ENCODE measurements at regions not wholly inside any gene's neighbourhood (a gene's known extent, or its start where the extent isn't known, plus 50 kb on each side); places are given as distances from the start of the nearest gene placed in this dataset.

DNA sequence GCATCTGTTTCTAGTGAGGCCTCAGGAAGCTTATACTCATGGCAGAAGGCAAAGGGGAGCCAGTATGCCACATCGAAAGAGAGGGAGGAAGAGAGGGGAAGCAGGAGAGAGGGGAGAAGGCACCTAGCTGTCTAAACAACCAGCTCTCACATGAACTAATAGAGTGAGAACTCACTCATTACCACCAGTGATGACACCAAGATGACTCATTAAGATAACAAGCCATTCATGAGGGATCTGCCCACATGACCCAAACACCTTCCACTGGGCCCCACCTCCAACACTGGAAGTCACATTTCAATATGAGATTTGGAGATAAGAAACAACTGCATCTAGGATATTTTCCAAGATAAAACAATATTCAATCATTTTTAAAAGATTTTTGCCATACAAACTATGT, 753.9 kb upstream of the ZEB2 start:
- Histone ChIP-seq H3K36me3 (ENCODE audit: insufficient read depth, low read length) (no peaks in the 10 kb centered on the region), H4K20me1 (ENCODE audit: insufficient read depth, low read length) (no peaks in the 10 kb centered on the region), H3K27me3 (ENCODE audit: insufficient read depth, low read length) (no peaks in the 10 kb centered on the region), H3K4me1 (ENCODE audit: insufficient read depth, low read length) (peaks cover 3% of the 10 kb centered on the region), H3K9me3 (ENCODE audit: insufficient read depth, low read depth, low read length) (peaks cover 3% of the 10 kb centered on the region), H3K79me2 (ENCODE audit: insufficient read depth, low read length) (no peaks in the 10 kb centered on the region), H3K4me2 (ENCODE audit: low read length) (no peak overlapping the region), H2AFZ (ENCODE audit: low read depth, low read length) (no peak overlapping the region), H3K27ac (ENCODE audit: low read depth, low read length) (no peak overlapping the region), H3K9ac (ENCODE audit: low read length) (no peak overlapping the region), H3K4me3 (ENCODE audit: insufficient read depth, low read depth, low read length) (no peak overlapping the region)
- peaks cover 8% of the 10 kb centered on the region for H3K4me1 Mint-ChIP-seq (ENCODE audit: low read depth, unreplicated experiment)
- no peak overlapping the region for H3K4me3 Mint-ChIP-seq (ENCODE audit: unreplicated experiment)
- TF ChIP-seq, protein P1, sequence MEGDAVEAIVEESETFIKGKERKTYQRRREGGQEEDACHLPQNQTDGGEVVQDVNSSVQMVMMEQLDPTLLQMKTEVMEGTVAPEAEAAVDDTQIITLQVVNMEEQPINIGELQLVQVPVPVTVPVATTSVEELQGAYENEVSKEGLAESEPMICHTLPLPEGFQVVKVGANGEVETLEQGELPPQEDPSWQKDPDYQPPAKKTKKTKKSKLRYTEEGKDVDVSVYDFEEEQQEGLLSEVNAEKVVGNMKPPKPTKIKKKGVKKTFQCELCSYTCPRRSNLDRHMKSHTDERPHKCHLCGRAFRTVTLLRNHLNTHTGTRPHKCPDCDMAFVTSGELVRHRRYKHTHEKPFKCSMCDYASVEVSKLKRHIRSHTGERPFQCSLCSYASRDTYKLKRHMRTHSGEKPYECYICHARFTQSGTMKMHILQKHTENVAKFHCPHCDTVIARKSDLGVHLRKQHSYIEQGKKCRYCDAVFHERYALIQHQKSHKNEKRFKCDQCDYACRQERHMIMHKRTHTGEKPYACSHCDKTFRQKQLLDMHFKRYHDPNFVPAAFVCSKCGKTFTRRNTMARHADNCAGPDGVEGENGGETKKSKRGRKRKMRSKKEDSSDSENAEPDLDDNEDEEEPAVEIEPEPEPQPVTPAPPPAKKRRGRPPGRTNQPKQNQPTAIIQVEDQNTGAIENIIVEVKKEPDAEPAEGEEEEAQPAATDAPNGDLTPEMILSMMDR (IDR thresholded peaks at IDR 0.05; ENCODE audit: insufficient read depth, low read depth, low read length): no peak
- no peak for TF ChIP-seq EZH2 (IDR thresholded peaks at IDR 0.05; ENCODE audit: insufficient read depth, low read length)
- H3K27ac Mint-ChIP-seq (ENCODE audit: unreplicated experiment): no peak overlapping the region
- peaks cover 3% of the 10 kb centered on the region for H3K36me3 Mint-ChIP-seq (ENCODE audit: low read depth, unreplicated experiment)
- H3K9me3 Mint-ChIP-seq (ENCODE audit: unreplicated experiment): peaks cover 6% of the 10 kb centered on the region
- no peaks in the 10 kb centered on the region for H3K27me3 Mint-ChIP-seq (ENCODE audit: low read depth, unreplicated experiment)
- FAIRE-seq: no peak
- DNase-seq (ENCODE audit: low read depth): no peak

DNA sequence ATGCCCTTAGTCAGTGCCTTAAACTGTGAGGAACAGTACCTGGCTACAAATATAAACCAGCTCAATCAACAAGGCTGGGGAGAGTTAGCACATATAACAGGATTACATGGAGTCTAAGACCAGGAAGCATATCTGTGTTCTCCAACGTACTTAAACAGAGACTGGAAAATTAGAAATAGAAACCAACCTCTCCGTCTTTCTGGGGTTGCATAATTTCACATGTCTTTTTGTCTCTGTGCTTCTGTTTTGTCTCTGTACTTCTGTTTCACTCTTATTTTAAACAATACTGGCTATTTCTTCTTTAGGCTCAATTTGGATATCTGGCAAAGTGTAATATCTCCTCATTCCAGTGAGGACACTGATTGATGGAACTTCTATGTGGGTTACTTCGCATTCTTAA, 749.0 kb upstream of the ZEB2 start:
- DNase-seq (ENCODE audit: low read depth) (no peak), FAIRE-seq (no peak)
- no peak overlapping the region for H3K4me3 Mint-ChIP-seq (ENCODE audit: unreplicated experiment)
- no peak overlapping the region for H3K4me2 ChIP-seq (ENCODE audit: low read length)
- no peaks in the 10 kb centered on the region for H3K79me2 ChIP-seq (ENCODE audit: insufficient read depth, low read length)
- H3K4me1 ChIP-seq (ENCODE audit: insufficient read depth, low read length): no peaks in the 10 kb centered on the region
- H3K27me3 Mint-ChIP-seq (ENCODE audit: low read depth, unreplicated experiment): peaks cover 3% of the 10 kb centered on the region
- H2AFZ ChIP-seq (ENCODE audit: low read depth, low read length): no peak overlapping the region
- H3K27me3 ChIP-seq (ENCODE audit: insufficient read depth, low read length): no peaks in the 10 kb centered on the region
- no peak overlapping the region for H3K4me3 ChIP-seq (ENCODE audit: insufficient read depth, low read depth, low read length)
- no peak for TF ChIP-seq EZH2 (IDR thresholded peaks at IDR 0.05; ENCODE audit: insufficient read depth, low read length)
- TF ChIP-seq, protein P1 (IDR thresholded peaks at IDR 0.05; ENCODE audit: insufficient read depth, low read depth, low read length): no peak
- H4K20me1 ChIP-seq (ENCODE audit: insufficient read depth, low read length): no peaks in the 10 kb centered on the region
- H3K9me3 ChIP-seq (ENCODE audit: insufficient read depth, low read depth, low read length): peaks cover 2% of the 10 kb centered on the region
- no peak overlapping the region for H3K27ac ChIP-seq (ENCODE audit: low read depth, low read length)
- no peaks in the 10 kb centered on the region for H3K36me3 ChIP-seq (ENCODE audit: insufficient read depth, low read length)
- H3K36me3 Mint-ChIP-seq (ENCODE audit: low read depth, unreplicated experiment): peaks cover 2% of the 10 kb centered on the region
- H3K4me1 Mint-ChIP-seq (ENCODE audit: low read depth, unreplicated experiment): no peaks in the 10 kb centered on the region
- no peak overlapping the region for H3K9ac ChIP-seq (ENCODE audit: low read length)
- peaks cover 6% of the 10 kb centered on the region for H3K9me3 Mint-ChIP-seq (ENCODE audit: unreplicated experiment)
- no peak overlapping the region for H3K27ac Mint-ChIP-seq (ENCODE audit: unreplicated experiment)

DNA sequence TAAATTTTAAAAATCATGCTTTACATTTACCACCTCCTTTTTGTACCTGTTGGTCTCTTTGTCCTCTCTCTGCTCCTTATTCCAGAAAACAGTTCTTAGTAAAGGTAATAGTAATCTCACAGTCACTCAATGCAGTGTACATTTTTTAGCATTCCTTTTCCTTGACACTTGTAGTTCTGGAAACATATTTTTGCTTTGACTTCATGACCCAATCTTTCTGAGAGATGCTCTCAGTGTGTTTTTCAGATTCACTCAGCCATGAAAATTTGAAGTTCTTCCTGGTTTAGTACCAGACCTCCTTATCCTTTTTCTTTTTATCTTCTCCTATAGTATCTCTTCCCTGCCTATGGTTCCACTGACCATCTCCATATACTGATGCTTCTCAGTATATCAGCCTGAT, 747.5 kb upstream of the ZEB2 start:
- Mint-ChIP-seq H3K9me3 (ENCODE audit: unreplicated experiment) (no peaks in the 10 kb centered on the region), H3K36me3 (ENCODE audit: low read depth, unreplicated experiment) (peaks cover 2% of the 10 kb centered on the region), H3K27ac (ENCODE audit: unreplicated experiment) (no peak overlapping the region), H3K4me3 (ENCODE audit: unreplicated experiment) (no peak overlapping the region), H3K4me1 (ENCODE audit: low read depth, unreplicated experiment) (no peaks in the 10 kb centered on the region), H3K27me3 (ENCODE audit: low read depth, unreplicated experiment) (peaks cover 3% of the 10 kb centered on the region)
- Histone ChIP-seq H3K27me3 (ENCODE audit: insufficient read depth, low read length) (no peaks in the 10 kb centered on the region), H3K36me3 (ENCODE audit: insufficient read depth, low read length) (no peaks in the 10 kb centered on the region), H3K9me3 (ENCODE audit: insufficient read depth, low read depth, low read length) (no peaks in the 10 kb centered on the region), H3K9ac (ENCODE audit: low read length) (no peak overlapping the region), H3K79me2 (ENCODE audit: insufficient read depth, low read length) (no peaks in the 10 kb centered on the region), H4K20me1 (ENCODE audit: insufficient read depth, low read length) (no peaks in the 10 kb centered on the region), H3K4me2 (ENCODE audit: low read length) (no peak overlapping the region), H3K27ac (ENCODE audit: low read depth, low read length) (no peak overlapping the region), H3K4me3 (ENCODE audit: insufficient read depth, low read depth, low read length) (no peak overlapping the region), H2AFZ (ENCODE audit: low read depth, low read length) (no peak overlapping the region), H3K4me1 (ENCODE audit: insufficient read depth, low read length) (no peaks in the 10 kb centered on the region)
- FAIRE-seq: no peak
- TF ChIP-seq EZH2 (IDR thresholded peaks at IDR 0.05; ENCODE audit: insufficient read depth, low read length): no peak
- TF ChIP-seq, protein P1 (IDR thresholded peaks at IDR 0.05; ENCODE audit: insufficient read depth, low read depth, low read length): no peak
- DNase-seq (ENCODE audit: low read depth): no peak

Measured in astrocyte (in vitro differentiated cells and primary cell).